Fibroblast of skin of right quadriceps (primary cell): ENCODE measurements at regions not wholly inside any gene's neighbourhood (a gene's known extent, or its start where the extent isn't known, plus 50 kb on each side); places are given as distances from the start of the nearest gene placed in this dataset.
"Not testable (repeated sequence)": the region's sequence is repeated elsewhere in the genome, so short reads cannot be mapped to it uniquely, and the experiment has no call there.

Experiments
- DNase-seq: peaks from one replicate; pipeline ENCODE4 v3.0.0-alpha.2; 2013

DNA sequence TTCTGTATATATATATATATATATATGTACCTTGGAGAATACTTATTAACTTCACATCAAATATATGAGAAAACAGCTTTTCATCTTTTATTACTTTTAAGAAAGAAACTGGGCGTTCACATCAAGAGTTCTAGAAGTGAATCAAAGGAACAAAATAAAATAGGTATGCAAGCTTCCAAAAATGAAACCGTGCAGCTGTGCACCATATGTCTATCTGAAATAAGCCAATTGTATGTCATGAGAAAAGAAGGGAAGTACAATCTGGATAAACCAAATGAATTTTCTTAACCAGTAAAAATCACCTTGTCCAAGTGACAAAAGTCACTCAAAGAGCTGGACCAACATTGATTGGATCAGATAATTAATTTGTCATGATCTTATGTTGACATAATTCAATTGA is 405.4 kb upstream of the TECRL start:
- no peak for DNase-seq

GRCh38 chr4:64807821-64808220 is 398.6 kb upstream of the TECRL start:
- DNase-seq = no peak

GRCh38 chr4:64799751-64800150 is 390.5 kb upstream of the TECRL start:
- no peak for DNase-seq

DNA sequence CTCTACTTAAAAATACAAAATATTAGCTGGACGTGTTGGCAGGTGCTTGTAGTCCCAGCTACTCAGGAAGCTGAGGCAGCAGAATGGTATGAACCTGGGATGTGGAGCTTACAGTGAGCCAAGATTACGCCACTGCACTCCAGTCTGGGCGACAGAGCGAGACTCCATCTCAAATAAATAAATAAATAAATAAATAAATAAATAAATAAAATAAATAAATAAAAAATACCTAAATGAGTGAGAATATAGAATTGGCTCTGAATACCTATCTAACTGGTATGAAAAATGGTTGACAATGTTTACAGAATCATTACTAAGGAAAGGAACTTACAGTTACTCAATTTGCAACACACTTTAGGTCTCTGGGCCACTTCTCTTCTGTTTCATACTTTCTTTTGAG is 389.6 kb upstream of the TECRL start:
- not testable (repeated sequence) for DNase-seq

- no peak for DNase-seq
These were observed 387.3 kb upstream of the TECRL start for GRCh38 chr4:64796581-64796980.

- peak; percentile 38 for DNase-seq
These were observed 374.9 kb upstream of the TECRL start for GRCh38 chr4:64784125-64784524.

DNA sequence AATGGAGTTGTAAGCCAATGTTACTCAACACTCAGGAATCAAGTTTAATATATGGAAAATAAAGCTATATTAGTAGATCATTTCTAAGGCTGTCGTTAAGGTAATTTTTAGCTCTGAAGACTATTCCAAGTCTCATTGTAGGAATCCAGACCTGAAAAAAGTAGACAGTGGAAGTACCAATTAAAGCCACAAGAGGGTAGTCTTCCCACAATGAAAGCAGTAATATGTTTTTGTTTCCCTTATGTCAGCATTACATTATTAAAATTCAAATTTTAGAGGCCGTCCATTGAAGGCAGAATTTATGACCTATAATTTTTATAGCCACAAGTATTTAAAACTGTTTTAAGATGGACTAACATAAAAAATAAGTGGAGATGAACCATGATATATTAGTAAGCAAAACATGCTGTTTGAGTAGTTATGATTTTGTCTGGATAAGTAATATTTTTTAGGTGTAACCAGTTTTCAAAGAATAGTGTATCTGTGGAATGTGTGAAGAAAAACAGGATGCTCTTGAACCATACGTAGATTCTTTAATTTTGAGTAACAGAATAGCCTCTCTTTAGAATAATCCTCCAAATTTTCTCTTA is 372.6 kb upstream of the TECRL start:
- DNase-seq = peak; percentile 13

DNA sequence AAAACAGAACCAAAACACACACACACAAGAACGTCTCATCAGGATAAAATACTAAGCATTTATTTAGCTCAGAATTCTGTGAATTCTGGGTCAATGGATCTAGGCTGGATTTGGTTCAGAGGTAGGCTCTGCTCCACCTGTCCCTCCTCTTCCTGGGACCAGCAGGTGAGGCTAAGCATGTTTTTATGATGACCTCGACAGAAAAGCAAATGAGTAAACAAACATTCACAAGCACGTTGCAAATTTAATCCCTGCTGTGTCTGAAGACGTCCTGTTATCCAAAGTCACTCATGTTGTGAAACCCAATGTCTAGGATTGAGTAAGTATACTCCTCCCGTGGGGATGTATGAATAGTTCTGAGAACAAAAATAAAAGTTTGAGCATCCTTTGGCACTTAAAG is 371.4 kb upstream of the TECRL start:
- DNase-seq = no peak

DNA sequence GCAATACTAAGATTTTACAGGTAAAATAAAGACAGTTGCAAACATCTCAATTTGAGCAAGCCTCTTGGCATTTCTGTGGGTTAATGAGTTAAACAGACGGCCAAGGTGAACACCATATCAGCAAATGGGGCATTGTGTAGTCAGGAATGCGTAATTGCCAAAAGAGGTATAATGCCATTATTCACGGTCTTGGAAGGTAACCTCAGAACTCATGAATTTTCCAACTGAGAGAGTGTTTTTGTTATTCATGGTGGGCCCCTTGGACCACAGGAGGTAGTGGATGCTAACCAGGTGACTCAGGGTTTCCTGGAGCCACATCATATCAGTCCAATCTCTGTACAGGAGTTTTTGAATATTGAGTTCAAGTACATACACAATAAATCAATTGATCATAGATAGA is 368.0 kb upstream of the TECRL start:
- DNase-seq = no peak

DNA sequence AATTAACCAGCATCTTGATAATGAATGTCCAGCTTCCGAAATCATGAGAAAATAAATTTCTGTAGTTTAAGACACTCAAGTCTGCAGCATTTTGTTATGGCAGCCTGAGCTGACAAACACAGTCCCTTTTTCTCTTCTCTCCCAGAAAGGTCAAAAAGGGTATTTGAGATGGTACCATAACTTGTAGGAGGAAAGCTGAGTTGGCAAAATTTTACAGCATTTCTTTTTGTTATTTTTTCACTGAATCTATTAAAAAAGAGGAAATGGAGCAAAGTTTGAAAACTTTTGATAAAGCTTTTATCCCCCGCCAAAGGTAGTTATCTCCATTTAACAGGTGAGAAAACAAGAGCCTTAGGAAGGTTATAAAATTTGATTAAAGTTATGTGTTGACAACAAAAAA is 367.6 kb upstream of the TECRL start:
- DNase-seq = no peak

DNA sequence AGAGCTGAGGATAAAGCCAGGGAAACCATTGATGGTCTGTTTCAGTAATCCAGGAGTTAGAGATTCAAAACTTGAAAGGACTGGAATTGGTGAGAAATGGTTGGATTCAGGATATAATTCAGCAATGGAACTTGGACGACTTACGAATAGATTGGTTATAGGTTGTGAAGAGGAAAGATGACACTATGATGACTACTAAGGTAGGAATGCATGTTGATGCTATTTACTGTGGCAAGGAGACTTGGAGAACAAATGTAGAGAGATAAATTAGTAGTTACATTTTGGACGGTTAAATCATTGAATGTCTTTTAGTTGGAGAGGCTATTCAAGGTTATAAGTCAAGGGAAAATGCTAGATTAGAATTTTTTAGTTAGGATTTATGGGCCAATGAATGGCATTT is 365.4 kb upstream of the TECRL start:
- DNase-seq = no peak

GRCh38 chr4:64771149-64771548 is 361.9 kb upstream of the TECRL start:
- DNase-seq = no peak

DNA sequence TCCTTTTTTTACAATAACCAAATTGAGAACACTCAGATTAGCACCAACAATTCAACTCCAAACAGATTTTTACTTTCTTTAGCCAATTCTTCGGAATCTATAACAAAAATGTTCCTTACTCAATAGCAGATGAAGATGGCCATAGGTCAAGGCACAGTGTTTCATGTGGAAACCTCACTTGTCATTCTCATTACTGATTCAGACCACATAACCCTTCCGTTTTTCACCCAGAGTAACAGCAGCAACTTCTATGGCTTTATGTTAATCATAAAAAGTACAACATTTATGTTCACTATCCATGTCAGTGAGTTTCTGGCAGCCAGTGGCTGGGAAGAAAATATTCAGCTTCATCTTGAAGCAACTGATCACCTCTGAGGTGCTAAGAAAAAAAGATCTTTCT is 358.3 kb upstream of the TECRL start:
- DNase-seq = no peak

DNA sequence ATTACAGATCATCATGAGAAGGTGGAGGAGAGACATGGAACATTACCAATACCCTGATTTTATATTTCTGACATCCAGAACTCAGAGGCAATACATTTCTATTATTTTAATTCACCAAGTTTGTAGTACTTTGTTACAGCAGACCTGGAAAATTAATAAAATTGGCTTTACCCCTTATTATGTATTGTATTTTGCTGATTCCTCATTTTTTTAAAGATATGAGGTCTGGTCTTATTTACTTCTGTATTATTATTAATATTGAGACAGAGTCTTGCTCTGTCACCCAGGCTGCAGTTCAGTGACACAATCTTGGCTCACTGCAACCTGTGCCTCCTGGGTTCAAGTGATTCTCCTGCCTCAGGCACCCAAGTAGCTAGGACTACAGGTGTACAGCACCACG is 357.3 kb upstream of the TECRL start:
- DNase-seq = no peak

GRCh38 chr4:64756016-64756415 is 346.8 kb upstream of the TECRL start:
- DNase-seq = no peak

GRCh38 chr4:64747919-64748715 is 338.9 kb upstream of the TECRL start:
- DNase-seq = no peak

DNA sequence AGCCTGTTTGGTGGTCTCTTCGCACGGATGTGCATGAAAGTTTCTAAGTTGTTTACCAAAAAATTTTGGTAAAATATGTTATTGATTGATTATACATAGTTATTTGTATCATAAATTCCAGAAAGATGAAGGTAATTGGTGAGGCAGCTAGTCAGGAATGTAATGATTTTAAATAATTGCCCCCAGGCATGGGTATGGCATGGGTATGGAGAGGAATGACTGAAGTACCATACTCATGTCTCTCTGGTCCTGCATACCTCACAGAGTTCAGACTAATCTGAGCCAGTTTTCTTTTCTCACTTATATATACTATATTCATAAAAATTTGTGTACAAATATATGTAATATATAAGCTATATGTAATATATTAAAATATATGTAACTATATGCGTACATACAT is 329.0 kb upstream of the TECRL start:
- DNase-seq = no peak

GRCh38 chr4:64737854-64738138 is 328.5 kb upstream of the TECRL start:
- DNase-seq = not testable (repeated sequence)

- DNase-seq = no peak
These were observed 328.0 kb upstream of the TECRL start for GRCh38 chr4:64737026-64737853.

- DNase-seq = no peak
These were observed 320.3 kb upstream of the TECRL start for GRCh38 chr4:64729561-64729960.

- no peak for DNase-seq
These were observed 318.7 kb upstream of the TECRL start for GRCh38 chr4:64727960-64728359.

GRCh38 chr4:64727391-64727790 is 318.1 kb upstream of the TECRL start:
- not testable (repeated sequence) for DNase-seq

GRCh38 chr4:64724689-64725088 is 315.4 kb upstream of the TECRL start:
- DNase-seq = no peak

- DNase-seq = no peak
These were observed 311.9 kb upstream of the TECRL start for GRCh38 chr4:64721106-64721505.
